ENCODE measurements at regions not wholly inside any gene's neighbourhood (a gene's known extent, or its start where the extent isn't known, plus 50 kb on each side); places are given as distances from the start of the nearest gene placed in this dataset.

DNA sequence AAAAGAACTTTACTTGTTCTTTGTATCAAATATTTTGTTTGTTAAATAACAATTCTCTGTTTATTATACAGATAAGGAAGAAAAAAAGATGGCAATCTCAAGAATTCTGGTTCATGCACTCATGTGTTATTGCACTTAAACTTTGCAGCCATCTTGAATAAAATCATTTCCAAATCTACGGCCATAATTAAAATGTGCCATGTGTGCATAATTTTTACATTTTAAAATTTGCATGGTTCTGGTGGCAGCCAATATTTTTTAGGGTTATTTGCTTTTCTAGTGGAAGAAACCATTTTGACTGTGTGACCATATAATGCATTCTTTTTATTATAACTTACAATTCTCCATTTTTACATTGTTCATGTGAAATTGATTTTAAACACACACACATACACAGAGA lies 1518.1 kb upstream of the ZEB2 start:
- DNase-seq = no peak

DNA sequence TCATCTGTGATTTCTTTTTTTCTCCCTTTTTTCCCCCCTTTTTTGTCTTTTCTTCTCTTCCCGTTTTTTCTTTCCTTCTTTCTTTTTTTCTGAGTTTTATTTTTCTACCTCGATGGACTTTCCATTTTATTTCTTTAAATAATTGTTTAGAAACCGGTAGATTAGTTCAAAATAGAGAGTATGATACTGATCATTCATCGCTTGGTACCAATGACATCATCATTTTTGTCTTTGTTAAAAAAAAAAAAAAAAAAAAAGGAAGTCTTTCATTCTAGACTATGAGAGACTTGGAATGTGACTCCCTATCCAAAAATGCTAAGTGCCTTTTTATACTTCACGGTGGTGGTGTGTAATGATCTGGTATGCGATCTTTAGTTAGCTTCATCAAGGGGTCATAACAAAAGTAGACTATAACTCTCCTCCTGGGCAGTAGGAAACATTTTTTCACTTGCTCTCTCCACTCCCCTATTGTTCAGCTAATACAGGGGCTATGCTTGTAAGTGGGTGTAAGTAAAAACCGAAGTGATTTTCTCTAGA lies 1517.5 kb upstream of the ZEB2 start:
- DNase-seq = no peak

DNA sequence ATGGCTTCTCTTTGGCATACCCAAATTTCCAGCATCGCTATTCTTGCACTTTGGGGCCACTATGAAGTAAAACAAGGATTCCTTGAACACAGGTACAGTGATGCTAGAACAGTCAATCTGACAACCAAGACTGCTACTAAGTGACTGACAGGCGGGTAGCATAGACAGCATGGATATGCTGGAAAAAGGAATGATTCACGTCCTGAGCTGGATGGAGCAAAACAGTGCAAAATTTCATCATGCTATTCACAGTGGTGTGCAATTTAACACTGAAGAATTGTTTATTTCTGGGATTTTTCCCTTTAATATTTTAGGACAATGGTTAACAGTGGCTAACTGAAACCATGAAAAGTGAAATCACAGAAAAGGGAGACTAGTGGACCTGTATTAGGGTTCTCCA lies 1511.2 kb upstream of the ZEB2 start:
- no peak for DNase-seq

DNA sequence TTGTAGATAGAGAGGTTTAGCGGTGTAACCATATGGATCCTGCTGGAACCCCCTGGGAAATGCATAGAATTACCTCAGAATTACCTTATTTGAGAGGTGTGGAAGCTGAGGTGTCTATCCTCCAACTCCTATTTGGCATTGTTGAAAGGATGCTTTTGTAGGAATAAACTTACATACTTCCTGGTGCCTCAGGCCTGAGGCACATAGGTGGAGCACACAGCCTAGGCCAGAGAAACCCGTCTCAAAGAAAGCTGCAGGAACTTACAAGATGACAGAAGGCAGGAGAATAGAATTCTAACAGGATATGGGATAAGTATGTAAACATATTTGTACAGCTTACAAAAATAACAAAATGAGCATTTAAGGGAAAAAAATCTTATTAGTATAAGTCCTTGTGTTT lies 1507.2 kb upstream of the ZEB2 start:
- DNase-seq = no peak

DNA sequence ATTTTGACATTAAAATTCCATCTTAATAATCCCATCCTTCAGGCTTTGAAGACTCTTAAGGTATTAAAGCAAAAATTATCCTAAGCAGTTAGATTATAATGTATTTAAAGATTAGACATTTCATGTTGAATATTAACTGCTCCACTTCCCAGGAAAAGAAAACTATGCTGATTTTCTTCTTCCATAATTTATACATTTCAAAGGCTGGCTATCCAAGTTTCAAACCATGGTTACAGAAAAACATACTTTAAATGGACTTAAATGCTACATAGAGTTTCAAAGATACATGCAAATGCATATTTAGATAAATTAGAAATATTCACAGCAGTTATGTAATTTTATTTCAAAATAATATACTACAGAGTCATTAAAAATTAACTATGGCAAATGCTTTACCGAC lies 1505.6 kb upstream of the ZEB2 start:
- DNase-seq = no peak

DNA sequence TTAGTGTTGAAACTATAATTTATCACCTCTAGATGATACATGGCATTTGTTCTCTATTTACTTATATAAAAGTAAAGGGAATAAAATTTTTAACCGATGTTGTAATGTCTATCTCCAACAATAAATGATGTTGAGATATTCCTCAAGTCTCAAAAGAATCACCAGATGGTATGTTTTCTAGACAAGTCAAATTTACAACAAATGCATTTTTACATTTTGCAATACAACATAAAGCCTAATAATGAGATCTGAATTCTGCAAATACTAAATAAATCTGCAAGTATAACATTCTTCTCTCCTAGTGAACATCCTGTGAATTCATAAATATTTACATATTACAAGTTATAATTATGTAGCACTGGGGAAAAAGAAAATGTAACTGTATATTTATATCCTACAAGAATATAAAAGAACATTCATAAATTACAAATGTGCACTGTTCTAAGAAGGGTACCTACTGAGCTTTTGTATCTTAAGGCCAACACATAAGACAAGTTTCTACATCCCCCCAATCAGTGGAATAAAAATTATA lies 1504.4 kb upstream of the ZEB2 start:
- DNase-seq = no peak

DNA sequence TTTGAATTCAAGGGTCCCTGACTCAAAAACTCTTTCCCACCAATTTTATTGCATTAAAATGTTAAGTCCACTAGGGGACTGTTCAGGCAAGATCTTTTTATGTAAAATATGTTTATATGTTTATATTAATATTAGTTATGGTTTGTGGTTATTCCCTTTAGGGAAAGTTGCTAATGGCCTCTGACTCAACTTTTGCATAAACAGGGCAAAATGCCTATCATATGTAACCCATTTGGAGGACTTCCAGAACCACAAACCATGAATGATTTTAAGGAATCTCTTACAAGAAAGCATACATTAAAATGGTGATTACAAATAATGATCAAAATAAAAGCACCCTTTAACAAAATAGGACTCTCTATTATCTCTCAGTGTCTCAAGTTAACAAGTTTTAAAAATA lies 1484.5 kb upstream of the ZEB2 start:
- no peak for DNase-seq

DNA sequence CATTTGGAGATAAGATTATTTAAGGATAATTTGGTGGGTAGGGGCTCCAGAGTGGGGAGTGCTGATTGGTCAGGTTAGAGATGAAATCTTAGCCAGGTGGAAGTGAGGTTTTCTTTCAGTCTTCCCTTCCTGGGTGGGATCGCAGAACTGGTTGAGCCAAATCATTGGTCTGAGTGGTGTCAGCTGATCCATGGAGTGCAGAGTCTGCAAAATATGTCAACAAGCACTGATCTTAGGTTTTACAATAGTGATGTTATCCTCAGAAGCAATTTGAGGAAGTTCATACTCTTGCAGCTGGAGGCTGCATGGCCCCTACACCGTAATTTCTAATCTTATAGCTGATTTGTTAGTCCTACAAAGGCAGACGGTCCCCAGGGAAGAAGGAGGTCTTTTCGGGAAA lies 1483.4 kb upstream of the ZEB2 start:
- no peak for DNase-seq

DNA sequence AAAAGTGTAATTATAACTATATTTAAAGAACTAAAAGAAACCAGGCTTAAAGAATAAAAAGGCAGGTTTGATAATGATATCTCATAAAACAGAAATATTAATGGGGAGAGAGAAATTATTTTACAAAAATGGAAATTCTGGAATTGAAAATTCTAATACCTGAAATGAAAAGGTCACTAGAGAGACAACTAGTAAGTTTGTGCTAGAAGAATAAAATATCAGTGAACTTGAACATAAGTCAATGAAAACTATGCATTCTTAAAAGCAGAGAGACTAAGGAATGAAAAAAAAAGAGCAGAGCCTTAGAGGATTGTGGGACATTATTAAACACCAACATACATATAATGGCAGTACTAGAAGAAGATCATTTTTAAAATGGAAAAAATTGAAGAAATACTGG lies 1475.0 kb upstream of the ZEB2 start:
- no peak for DNase-seq

DNA sequence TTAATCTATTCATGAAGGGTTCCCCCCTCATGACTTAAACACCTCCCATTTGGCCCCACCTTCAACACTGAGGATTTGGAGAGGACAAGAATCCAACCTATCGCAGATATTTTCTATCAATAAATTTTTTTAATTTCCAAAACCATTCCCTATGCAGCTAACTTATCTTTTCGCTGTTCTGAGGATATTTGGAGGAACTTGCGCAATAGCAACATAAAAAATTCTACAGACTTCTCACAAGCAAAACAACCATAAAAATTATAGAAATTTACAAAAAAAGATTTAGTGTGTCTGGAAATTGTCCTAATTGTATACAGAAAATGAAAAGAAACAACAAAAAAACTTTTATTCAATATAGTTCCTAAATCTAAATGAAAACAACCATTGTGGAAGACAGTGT lies 1472.7 kb upstream of the ZEB2 start:
- DNase-seq = no peak

DNA sequence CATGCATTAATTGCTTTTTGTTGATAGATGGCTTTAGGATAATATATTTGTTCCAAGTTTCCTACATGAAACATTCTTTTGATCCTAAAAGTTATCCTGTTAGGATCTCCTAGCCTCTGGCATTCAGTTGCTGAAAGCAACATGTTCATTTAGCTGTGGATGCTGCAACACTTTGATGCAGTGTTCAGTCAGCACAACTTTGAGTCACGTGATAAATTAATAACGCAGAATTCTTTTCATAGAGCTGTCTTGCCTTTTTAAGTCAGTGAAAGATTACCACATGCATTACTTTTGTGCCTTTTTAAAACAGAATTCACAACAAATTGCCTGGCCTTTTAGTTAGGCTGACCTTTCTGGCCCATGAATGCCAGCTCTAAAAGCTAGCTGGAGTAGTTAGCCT lies 1467.9 kb upstream of the ZEB2 start:
- no peak for DNase-seq

DNA sequence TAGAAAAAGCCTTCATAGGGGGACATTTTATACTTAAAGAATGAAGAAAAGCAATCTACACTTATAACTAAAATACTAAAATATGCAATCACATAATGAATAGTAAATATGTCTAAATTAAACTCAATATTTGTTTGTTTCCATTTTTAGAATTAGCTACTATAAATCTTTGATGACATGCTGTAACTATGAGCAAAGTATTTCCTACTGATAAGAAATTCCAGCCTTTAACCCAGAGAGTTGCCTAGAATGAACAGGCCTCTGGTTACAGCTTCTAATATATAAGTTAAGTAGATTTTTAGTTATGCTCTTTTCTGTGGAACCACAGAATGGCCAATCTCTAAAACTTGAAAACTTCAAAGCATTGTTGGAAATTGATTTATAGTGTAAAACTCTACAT lies 1465.6 kb upstream of the ZEB2 start:
- no peak for DNase-seq

DNA sequence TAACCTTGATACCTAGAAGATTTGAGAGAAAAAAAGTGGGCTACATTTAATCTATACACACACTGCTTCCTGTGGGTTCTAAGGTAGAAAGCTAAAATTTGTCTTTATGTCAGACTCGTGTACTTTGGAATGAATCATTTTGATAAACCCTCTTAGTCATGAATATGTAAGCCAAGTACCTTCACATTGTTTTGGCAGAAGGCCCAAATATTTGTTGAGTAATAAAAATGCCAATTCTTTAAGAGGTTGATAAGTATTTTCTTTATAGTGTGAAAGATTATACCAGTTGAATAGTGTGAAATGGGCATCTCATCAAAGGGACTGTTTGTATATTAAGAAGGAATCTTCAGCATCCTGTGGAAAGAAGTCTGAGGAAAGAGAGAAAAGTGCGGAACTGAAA lies 1464.7 kb upstream of the ZEB2 start:
- no peak for DNase-seq

DNA sequence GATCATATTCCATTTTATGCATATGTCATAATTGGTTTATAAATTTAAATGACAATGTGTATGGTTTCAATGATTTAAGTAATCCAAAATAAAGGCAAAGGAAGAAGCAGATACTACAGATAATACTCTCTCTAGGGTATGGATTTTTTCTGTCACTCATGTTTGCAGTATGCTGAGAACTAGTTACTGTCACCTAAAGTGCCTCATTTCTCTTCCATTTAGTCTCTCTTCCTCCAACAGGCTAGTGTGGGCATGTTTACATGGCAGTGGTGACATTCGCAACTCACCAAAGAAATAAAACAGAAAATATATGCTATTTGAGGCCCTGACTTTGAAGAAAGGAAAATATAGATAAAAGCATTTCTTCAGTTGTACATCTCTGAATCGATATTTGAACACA lies 1460.4 kb upstream of the ZEB2 start:
- DNase-seq = no peak

DNA sequence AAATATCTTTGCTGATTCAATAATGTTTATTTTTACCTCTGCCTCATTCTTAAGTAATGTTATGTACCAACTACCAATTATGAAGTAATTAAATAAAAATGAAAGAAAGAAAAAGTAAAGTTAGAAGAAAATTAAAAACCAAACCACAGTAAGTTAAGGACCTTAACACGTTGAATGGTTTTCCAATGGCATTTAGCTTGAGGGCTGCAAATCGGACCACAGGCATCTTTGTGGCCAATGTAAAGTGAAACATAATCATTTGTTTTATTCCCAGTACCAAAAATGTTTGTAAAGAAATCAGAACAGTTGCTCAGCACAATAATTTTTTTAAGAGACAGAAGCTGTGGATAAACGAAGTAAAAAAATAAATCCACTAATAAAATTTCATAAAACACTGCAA lies 1455.5 kb upstream of the ZEB2 start:
- no peak for DNase-seq

DNA sequence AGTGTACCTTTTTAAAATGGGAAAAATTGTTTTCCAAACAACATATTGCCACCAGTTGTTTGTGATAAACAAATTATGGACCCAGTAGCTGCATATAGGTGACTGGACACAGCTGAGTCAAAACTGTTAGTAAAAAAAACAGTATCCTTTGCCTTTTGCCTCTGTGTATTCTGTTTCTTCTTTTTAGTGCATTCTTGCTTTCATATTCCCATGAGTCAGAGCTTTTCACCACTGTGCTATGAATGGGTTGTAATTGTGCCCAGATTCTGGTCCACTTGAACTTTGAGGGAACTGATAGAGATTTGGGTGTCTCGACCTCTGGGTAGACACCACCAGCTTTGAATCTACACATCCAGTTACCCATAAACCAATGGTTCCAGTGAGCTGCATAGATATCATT lies 1441.9 kb upstream of the ZEB2 start:
- no peak for DNase-seq

DNA sequence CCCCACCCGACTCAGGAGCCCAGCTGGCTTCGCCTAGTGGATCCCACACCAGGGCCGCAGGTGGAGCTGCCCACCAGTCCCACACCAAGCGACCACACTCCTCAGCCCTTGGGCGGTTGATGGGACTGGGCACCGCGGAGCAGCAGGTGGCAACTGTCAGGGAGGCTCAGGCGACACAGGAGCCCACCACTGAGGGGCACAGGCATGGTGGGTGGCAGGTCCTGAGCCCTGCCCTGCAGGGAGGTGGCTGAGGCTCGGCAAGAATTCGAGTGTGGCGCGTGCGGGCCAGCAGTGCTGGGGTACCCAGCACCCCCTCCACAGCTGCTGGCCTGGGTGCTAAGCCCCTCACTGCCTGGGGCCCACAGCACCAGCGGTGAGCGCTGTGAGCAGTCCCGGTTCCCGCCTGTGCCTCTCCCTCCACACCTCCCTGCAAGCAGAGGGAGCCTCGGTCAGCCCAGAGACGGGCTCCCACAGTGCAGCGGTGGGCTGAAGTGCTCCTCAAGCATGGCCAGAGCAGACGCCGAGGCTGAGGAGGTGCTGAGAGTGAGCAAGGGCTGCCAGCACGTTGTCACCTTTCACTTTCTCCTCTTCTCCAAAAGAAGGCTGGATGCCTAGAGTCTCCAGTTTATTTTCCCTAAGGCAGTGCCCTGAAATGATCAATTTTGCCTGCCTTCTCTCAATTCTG lies 1440.7 kb upstream of the ZEB2 start:
- DNase-seq = no peak

DNA sequence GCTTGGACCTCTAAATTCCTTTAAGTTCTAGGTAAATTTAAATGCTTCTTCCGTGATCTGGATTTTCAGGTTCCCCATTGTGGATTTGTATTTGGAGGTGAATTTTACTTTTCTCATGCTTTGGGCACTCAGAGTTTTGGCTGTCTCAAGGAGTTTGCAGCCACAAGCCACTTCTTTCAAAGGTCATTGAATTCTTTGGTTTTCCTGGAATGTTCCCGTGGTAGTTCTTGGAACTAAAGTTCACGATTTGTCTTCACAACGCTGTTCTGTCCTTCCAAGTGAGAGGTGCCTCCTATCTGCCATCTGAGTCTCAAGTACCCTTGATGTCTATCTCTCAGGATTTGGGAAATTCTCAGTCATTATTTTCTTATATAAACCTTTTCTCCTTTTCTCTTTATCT lies 1438.7 kb upstream of the ZEB2 start:
- DNase-seq = no peak

DNA sequence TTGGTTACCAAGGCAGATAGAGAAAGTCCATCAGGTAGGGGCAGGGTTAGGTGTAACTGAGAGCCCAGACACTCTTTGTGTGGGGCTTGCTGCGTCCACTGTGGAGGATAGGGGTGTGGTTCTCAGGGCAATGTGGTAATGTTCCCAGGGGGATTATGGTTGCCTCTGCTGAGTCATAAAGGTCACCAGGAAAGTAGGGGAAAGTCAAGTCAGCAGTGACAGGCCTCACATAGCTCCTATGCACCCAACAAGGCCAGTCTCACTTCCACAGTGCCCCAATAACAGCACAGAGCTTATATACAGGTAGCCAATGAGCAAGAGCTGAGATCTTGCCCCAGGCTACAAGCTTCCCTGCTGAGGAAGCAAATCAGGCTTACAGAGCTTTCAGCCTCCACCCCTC lies 1438.0 kb upstream of the ZEB2 start:
- no peak for DNase-seq

DNA sequence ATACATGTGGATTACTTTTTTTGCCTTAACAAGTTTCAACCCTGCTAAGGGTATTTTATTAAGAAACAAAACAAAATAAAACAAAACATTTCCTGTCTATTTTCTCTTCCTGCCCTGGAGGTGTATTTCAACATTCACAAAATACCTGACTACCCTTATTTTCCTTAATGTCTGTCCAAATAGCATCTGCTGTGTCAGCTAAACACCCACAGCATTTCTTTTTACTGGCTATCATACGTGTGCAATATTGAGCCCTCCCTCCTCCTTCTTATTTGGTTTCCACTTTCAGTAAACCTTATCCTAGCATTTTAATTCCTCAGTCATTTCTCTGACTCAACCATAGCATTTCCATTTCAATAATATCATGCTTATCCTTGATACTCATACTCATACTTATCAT lies 1420.0 kb upstream of the ZEB2 start:
- no peak for DNase-seq

DNA sequence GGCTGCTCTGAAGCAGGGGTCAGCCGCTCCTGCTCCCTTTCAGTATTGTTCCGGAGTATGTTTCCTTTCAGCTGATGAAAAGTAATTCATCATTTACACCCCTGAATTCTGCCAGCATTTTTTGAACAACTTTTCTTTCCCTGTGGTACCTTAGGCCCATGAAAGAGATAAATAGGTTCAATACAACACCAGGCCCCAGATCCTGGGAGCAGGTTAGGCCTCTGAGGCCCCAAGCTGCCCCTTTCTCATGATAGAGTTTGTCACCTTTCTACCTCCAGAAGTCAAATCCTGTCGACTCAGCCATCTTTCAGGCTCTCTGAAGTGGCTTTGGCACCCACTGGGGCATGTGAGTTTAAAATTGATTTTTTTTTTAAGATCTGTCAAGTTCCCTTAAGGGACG lies 1415.1 kb upstream of the ZEB2 start:
- DNase-seq = no peak

DNA sequence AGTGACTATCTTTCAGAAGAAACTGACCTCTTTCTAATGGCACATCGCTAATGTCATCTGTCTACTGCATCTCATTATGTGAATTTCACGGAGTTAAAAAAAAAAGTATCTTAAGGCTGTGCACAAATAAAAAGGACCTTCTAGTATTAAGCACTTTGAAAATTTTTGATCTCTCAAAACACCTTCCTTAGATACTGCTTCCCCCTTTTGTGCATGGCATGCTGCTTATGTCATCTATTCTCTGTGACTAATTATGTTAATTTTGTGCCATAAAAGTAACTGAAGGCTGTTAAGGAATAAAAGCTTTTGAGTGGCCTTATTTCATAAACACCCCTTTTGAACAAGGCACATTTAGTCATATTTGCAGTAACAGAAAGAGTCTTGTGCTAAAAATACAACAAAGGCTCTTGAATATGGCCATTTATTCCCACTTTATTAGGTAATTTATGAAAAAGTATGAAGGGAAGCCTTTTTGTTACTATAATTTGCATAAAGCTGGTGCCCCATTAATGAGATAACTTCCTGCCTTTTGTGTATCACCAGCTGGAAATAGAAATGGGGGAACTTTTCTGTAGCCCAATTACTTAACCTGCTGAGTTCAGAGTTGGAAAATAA lies 1412.0 kb upstream of the ZEB2 start:
- no peak for DNase-seq

DNA sequence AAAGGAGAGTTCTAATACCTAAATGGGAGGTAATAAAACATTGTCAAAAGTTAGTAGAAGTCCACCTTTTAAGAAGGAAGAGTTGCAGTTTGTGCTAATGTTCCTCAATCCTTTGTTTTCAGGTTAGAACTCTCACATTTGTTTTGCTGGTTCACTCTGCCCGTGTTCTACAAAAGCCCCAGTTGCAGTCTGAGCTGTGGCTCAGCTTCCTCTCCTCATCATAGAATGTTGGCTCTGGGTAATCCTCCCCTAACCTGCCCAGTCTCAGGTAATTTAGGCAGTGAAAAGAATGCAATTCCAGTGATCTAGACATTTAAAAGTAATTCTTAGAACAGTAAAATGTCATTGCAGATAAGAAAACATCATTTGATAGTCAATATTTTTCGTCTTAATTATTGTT lies 1410.4 kb upstream of the ZEB2 start:
- DNase-seq = no peak

DNA sequence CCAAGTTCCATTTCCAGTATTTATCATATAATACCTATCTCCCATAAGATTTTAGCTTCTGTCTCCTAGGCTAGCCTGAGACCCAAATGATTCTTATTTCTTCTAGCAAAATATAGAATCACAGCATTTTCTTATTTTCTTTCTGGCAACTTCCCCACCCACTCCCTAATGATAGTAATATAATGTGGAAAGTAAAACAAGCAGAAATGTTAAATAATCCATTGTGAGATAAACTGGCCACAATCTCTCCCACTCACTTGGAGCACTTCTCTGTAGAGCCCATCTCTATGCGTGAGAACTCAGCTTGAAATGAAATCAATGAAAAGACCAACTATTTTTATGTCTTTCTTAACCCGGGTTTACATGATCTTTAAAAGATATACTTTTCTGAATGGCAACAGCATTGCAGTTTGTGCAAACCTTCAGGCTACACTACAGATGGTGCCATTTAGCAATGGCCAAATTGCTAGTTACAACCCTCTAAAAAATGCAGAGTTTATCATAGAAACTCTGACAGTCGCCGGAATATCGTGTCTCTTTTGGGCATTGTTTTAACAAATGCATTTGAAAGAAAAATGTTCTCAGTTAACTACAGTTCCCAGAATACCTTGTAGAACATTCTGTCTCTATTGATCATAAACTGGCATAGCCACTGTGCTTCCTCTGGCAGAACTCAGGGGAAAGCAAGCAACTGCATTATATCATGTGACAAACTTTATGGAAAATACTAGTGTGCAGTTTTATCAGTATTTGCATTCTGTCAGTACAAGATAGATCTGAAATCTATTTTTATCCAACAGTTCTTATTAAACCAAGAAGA lies 1407.4 kb upstream of the ZEB2 start:
- no peak for DNase-seq

Measured in GOT3 (cell line).